ENCODE measurements at regions not wholly inside any gene's neighbourhood (a gene's known extent, or its start where the extent isn't known, plus 50 kb on each side); places are given as distances from the start of the nearest gene placed in this dataset.

DNA sequence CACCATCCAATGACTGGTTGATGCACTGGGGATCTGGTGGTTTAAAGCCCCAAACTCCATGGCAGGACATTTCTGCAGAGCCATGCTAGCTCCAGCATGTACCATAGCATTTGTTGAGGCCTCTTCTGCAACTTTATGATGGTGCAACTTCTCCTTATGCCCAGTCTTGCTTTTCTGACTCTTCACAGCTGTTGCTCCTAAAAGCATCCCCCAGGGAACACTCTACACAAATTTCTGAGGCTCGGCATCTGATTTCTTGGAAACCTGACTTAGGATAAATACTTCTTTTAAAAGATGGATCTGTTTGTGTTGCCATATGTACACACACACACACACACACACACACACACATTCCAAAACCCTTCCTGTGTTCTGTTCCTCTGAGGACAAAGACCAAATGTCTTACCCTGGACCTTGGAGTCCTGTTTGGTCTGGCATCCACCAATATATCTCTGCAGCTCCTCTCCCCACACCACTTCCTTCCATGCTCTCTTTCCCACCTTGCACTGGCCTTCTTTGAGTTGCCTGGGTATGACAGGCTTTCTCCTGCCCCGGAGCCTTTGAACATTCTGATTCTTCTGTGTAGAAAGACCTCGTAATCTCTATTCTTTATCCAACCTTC is 388.5 kb upstream of the ZNF507 start:
- ChIA-PET CTCF (no interaction called here), POLR2A (no interaction called here)

GRCh38 chr19:31957711-31958110 is 387.7 kb upstream of the ZNF507 start:
- CTCF ChIA-PET, result no interaction called here
- POLR2A ChIA-PET, result no interaction called here

- POLR2A ChIA-PET, result no interaction called here
- CTCF ChIA-PET, result no interaction called here
Observed at GRCh38 chr19:31959527-31960018, 385.8 kb upstream of the ZNF507 start.

DNA sequence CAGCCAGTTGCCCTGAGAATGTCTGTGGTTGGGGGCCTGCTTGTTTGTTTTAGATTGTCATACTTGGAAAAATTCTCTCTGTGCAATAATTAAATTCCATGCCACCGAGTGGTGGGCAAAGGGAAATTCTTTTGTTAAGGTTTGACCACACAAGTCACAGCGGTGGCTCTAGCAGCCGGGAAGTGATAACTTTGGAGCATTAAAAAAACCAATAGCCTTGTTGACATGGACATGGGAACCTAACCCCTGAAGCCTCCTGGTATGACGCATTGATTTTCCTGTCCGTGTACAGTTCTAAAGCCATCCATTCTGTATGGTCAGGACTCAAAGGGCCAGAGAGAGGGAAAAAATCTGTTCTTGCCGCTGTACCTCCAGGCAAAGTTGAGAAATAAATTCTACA is 384.9 kb upstream of the ZNF507 start:
- POLR2A ChIA-PET, result no interaction called here

DNA sequence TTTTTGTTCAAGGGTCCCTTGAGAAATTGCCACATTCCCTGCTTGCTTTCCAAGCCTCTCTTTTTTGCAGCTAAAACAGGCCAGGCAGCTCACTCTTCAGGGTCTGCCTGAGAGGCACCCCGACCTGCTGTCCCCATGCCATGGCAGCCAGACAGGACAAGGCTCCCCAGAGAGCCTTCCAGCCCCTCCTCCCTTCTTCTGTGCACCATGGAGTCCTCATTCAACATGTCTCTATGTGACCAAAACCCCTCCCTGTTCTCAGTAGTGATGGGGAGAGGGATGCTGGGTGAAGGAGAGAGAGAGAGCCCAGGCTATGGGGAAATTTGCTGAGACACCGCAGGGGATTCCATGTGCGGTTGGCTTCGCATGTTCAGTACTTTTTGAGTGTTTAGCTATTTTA is 384.2 kb upstream of the ZNF507 start:
- ChIA-PET POLR2A (no interaction called here), CTCF (no interaction called here)

More for the DNA sequence above, 384.9 kb upstream of the ZNF507 start:
- CTCF ChIA-PET, result no interaction called here

DNA sequence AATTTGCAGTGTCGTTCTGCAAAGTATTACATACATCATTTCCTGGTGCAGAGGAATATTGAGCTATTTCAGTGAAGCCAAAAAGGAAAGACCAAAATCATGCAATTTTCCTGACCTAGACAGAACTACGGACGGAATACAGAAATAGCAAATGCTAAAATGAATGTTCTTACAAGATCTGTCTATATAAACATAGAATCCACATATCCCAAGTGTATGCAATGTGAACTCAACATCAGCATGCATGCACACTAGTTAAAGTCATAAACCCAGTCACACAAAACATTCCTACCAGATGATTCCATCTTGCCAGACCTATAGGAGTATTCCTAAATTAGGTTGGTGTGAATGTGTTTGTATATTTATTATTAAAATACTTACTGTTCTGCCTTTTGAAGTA is 383.7 kb upstream of the ZNF507 start:
- CTCF ChIA-PET, result no interaction called here
- POLR2A ChIA-PET, result no interaction called here

DNA sequence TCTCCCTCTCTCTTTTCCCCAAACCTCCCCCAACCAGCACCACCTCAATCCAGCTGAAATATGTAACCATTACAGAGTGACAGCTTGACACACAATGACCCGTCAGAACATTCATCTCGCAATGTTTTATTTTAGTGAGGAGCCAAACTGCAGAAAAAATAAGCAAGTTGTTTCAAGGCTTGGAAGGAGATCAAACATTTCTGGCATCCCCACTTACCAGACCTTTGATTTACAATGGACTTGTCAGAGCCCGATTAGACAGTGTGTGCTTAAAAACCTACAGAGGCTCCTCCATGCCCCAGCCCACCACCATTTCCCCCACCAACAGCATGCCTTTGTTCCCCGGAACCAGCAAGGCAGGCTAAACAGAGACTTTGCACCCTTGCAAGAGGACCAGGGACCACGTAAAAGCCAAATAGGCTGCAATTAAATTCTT is 382.8 kb upstream of the ZNF507 start:
- ChIA-PET POLR2A (no interaction called here), CTCF (no interaction called here)

DNA sequence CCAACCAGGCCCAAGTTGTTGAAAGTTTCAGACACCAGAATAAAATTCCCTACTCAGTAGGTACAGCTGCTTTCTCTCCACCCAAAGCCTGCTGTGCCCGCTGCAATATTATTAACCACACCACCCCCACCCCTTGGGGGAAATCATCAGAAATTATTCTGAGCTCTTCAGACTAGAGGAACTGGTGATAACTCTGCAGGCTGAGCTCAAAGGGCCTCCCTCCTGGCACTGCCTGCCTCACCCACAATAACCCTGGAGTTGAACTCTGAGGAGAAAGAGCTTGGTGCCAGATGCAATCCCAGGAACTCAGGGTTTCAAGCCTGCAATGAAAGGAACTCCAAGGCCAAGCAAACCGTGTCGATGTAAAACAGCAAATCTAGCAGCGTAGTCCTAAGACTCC is 381.7 kb upstream of the ZNF507 start:
- POLR2A ChIA-PET, result no interaction called here
- CTCF ChIA-PET, result no interaction called here

GRCh38 chr19:31969016-31969415 is 376.4 kb upstream of the ZNF507 start:
- POLR2A ChIA-PET, result no interaction called here
- CTCF ChIA-PET, result no interaction called here

- ChIA-PET POLR2A (no interaction called here), CTCF (interaction anchor here (0.5 kb wide), 1 partner anchor 1007 kb away, joined by 3 read pairs; no protein-coding TSS in a partner anchor)
Observed at GRCh38 chr19:31970027-31970461, 375.4 kb upstream of the ZNF507 start.

- CTCF ChIA-PET, result no interaction called here
- POLR2A ChIA-PET, result interaction anchor here (0.6 kb wide), 1 partner anchor 1162 kb away, joined by 3 read pairs; no protein-coding TSS in a partner anchor
Observed at GRCh38 chr19:31974290-31974689, 371.1 kb upstream of the ZNF507 start.

DNA sequence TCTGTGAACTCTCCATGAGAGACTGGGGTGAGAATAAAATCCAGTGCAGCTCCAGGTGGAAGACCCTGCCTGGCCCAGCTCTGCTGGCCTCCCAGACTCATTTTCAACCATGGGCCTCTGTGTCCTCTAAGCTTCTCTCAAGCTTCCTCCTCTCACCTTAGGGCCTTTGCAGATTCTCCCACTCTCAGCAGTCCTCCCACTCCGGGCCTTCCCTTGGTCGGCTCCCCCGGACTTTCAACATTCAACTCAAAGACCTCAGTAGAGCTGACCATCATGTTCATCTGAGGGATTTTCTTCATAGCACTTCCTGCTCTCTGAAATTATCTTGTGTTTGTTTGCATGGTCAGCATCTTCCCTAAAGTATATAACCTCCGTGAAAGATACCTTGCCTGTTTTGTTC is 370.5 kb upstream of the ZNF507 start:
- ChIA-PET POLR2A (no interaction called here), CTCF (no interaction called here)

- CTCF ChIA-PET, result no interaction called here
Observed at GRCh38 chr19:31975461-31975860, 369.9 kb upstream of the ZNF507 start.

GRCh38 chr19:31976775-31977536 is 368.5 kb upstream of the ZNF507 start:
- ChIA-PET CTCF (no interaction called here), POLR2A (no interaction called here)

More at GRCh38 chr19:31975461-31975860, 369.9 kb upstream of the ZNF507 start:
- POLR2A ChIA-PET, result no interaction called here

DNA sequence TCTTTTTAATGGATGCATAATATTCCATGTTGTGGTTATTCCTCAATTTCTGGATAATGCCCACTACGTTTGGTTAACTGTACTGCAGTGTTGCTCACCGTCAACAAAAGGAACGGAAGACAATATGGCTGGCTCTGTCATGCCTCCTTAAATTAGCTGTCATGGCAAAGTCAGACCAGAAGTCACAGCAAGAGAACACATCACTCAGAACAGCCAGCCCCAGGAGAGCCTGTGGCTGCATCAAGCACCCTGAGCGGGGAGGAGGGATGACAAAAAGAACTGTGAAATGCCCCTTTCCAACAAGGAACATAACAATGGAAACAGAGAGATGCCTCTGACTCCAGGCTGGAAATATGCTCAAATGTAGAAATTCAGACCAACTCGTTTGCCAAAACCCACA is 366.0 kb upstream of the ZNF507 start:
- CTCF ChIA-PET, result no interaction called here
- POLR2A ChIA-PET, result no interaction called here

DNA sequence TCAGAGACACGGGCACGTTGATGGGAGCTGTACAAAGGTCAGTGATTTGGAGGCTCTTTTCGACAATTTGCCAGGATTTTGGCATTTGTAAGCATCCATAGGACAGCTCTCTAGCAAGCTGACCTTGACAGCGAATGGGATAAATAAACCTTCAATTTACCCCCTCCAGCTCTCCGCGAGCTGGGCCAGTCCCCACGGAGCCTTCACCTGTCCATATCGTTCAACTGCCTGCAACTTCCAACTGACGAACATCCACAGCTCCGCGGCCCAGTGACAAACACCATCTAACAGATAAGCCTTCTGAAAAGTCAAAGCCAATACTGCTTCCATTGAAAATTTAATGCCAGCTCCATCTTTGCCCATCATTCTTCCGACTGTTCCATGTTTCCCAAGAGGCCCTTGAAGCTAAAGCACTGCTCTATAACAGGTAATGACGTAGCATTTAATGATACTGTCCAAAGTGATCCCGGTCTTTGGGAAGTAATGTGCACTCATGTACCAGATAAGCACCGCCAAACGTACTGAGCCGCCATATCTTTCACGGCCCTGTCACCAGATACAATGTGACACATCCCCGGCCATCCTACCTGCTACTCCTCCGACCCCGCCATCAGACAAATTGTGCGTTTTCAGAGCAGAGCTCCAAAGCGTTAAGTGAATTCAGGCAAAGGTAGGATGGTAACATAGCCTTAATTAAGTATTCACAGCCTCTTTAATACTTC is 365.3 kb upstream of the ZNF507 start:
- POLR2A ChIA-PET, result no interaction called here
- CTCF ChIA-PET, result no interaction called here

DNA sequence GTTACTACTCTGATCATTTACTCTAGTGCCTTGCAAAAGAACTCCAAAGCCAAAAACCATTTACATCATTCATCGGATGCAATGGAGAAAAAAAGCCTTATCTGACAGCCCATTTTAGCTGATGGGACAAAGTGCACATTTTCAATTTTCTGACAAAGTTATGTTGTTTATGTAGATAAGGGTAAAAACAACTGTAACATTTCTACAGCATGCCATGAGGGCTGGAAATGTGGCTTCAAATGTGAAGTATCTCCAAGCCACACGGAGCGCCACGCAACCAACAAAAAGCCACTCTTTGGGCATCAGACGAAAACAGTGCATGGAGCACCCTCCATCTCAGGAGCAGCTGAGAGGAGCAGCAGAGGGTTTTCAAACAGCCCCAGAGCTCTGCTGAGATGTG is 364.6 kb upstream of the ZNF507 start:
- POLR2A ChIA-PET, result no interaction called here
- CTCF ChIA-PET, result no interaction called here

- CTCF ChIA-PET, result no interaction called here
- POLR2A ChIA-PET, result no interaction called here
Observed at GRCh38 chr19:31981545-31981944, 363.9 kb upstream of the ZNF507 start.

- POLR2A ChIA-PET, result no interaction called here
- CTCF ChIA-PET, result no interaction called here
Observed at GRCh38 chr19:31983647-31984046, 361.8 kb upstream of the ZNF507 start.

GRCh38 chr19:31985001-31985605 is 360.3 kb upstream of the ZNF507 start:
- ChIA-PET CTCF (interaction anchor here (0.6 kb wide), 1 partner anchor 1880 kb away, joined by 5 read pairs; no protein-coding TSS in a partner anchor), POLR2A (no interaction called here)

DNA sequence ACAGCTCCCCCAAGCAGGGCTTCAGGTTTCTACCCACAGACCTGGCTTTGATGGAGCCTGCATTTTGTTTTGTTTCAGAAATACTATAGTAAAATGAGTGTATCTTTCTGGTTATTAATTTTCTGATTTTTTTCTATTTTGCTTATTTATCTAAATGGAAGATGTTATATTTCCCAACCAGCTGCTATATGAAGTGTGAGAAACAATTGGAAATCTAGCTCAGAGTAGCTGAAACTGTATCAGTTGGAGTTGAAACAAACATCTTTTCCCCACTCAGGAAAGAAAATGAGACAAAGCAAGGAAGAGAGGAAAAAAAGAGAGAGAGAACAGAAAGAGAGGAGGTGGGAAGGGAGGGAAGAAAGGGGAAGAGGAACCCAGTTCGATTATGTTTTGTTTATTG is 358.5 kb upstream of the ZNF507 start:
- POLR2A ChIA-PET, result no interaction called here
- CTCF ChIA-PET, result no interaction called here
